MCF 10A (cell line): ENCODE measurements at regions not wholly inside any gene's neighbourhood (a gene's known extent, or its start where the extent isn't known, plus 50 kb on each side); places are given as distances from the start of the nearest gene placed in this dataset.

Source experiments
- BruUV-seq: library from RNA; stranded (reverse); fragments of 400-500 nt; replicated peaks from 2 replicates; lab custom pipeline; 2021; lab: Mats Ljungman, UMichigan
- CTCF ChIA-PET: fragments of 300-600 bp; sonication (Branson Sonifier 250); formaldehyde crosslinking; extraction: SDS; loops from one replicate; lab custom pipeline; 2021; ENCODE audit warnings: antibody characterized with exemption, inconsistent platforms; lab: Yijun Ruan, JAX
- POLR2A ChIA-PET: fragments of 300-600, 350-650 bp; sonication (Branson Sonifier 250); formaldehyde crosslinking; extraction: SDS; loops from one replicate; lab custom pipeline; 2020; ENCODE audit warnings: antibody characterized with exemption, inconsistent platforms; lab: Yijun Ruan, JAX
- DNase-seq: peaks from one replicate; pipeline ENCODE4 v3.0.0-alpha.2; 2018; ENCODE audit not compliant: unreplicated experiment
- H3K27ac Mint-ChIP-seq: one replicate; pipeline ENCODE4 v1.8.0; 2022; ENCODE audit warnings: mild to moderate bottlenecking, low read depth, mixed read lengths; ENCODE audit not compliant: unreplicated experiment
- H3K27me3 Mint-ChIP-seq: one replicate; pipeline ENCODE4 v1.8.0; 2022; ENCODE audit warnings: mixed read lengths; ENCODE audit not compliant: insufficient read depth, unreplicated experiment
- H3K36me3 Mint-ChIP-seq: one replicate; pipeline ENCODE4 v1.8.0; 2022; ENCODE audit warnings: mild to moderate bottlenecking, moderate library complexity, mixed read lengths; ENCODE audit not compliant: insufficient read depth, unreplicated experiment
- H3K4me1 Mint-ChIP-seq: one replicate; pipeline ENCODE4 v1.8.0; 2022; ENCODE audit warnings: mixed read lengths; ENCODE audit not compliant: insufficient read depth, unreplicated experiment
- H3K4me3 Mint-ChIP-seq: one replicate; pipeline ENCODE4 v1.8.0; 2022; ENCODE audit warnings: mild to moderate bottlenecking, moderate library complexity, mixed read lengths; ENCODE audit not compliant: unreplicated experiment
- H3K9me3 Mint-ChIP-seq: one replicate; pipeline ENCODE4 v1.8.0; 2022; ENCODE audit warnings: mixed read lengths; ENCODE audit not compliant: unreplicated experiment
- CTCF ChIP-seq: fragments of 200-600 bp; IDR thresholded peaks from one replicate; pipeline ENCODE4 v1.8.0; 2022; ENCODE audit warnings: antibody characterized with exemption, mild to moderate bottlenecking; ENCODE audit not compliant: unreplicated experiment
- intact Hi-C: fragments of 100-400 bp; cut with micrococcal nuclease; formaldehyde crosslinking; loops from 2 replicates; pipeline ENCODE4 v1.14.1; 2022

- H3K9me3 Mint-ChIP-seq = no peaks in the 10 kb centered on the region
- no TSS peak for BruUV-seq
- TF ChIP-seq CTCF = no peak
- POLR2A ChIA-PET = no interaction called here
- no peaks in the 10 kb centered on the region for H3K36me3 Mint-ChIP-seq
- DNase-seq = no peak
- H3K4me3 Mint-ChIP-seq = no peak overlapping the region
- intact Hi-C loops = no loop called here
- no peak overlapping the region for H3K27ac Mint-ChIP-seq
- no peaks in the 10 kb centered on the region for H3K4me1 Mint-ChIP-seq
- CTCF ChIA-PET = no interaction called here
- no peaks in the 10 kb centered on the region for H3K27me3 Mint-ChIP-seq
These were observed 82.2 kb downstream of the TBXT start for GRCh38 chr6:166085500-166085899.

- intact Hi-C loops = no loop called here
- no peaks in the 10 kb centered on the region for H3K27me3 Mint-ChIP-seq
- POLR2A ChIA-PET = no interaction called here
- CTCF ChIA-PET = no interaction called here
- H3K27ac Mint-ChIP-seq = no peak overlapping the region
- DNase-seq = no peak
- no peaks in the 10 kb centered on the region for H3K4me1 Mint-ChIP-seq
- H3K4me3 Mint-ChIP-seq = no peak overlapping the region
- no peak for TF ChIP-seq CTCF
- no TSS peak for BruUV-seq
- no peaks in the 10 kb centered on the region for H3K9me3 Mint-ChIP-seq
- H3K36me3 Mint-ChIP-seq = no peaks in the 10 kb centered on the region
These were observed 82.7 kb downstream of the TBXT start for GRCh38 chr6:166084951-166085350.

- H3K4me1 Mint-ChIP-seq = peaks cover 15% of the 10 kb centered on the region
- BruUV-seq = no TSS peak
- no peak overlapping the region for H3K4me3 Mint-ChIP-seq
- ChIA-PET CTCF (interaction anchor here (0.7 kb wide), 1 partner anchor 33 kb away, joined by 3 read pairs; no protein-coding TSS in a partner anchor), POLR2A (no interaction called here)
- H3K9me3 Mint-ChIP-seq = no peaks in the 10 kb centered on the region
- no peak for TF ChIP-seq CTCF
- H3K27ac Mint-ChIP-seq = no peak overlapping the region
- DNase-seq = no peak
- H3K36me3 Mint-ChIP-seq = no peaks in the 10 kb centered on the region
- intact Hi-C loops = no loop called here
- no peaks in the 10 kb centered on the region for H3K27me3 Mint-ChIP-seq
These were observed 87.8 kb downstream of the TBXT start for GRCh38 chr6:166079841-166080240.

GRCh38 chr6:166078294-166078693 is 89.4 kb downstream of the TBXT start:
- Mint-ChIP-seq H3K4me1 (peaks cover 15% of the 10 kb centered on the region), H3K9me3 (no peaks in the 10 kb centered on the region), H3K27me3 (no peaks in the 10 kb centered on the region), H3K4me3 (no peak overlapping the region), H3K27ac (peak overlapping the region; percentile 10), H3K36me3 (no peaks in the 10 kb centered on the region)
- DNase-seq = peak; percentile 84
- POLR2A ChIA-PET = no interaction called here
- no peak for TF ChIP-seq CTCF
- intact Hi-C loops = no loop called here
- BruUV-seq = no TSS peak
- CTCF ChIA-PET = interaction anchor here (0.6 to 1.2 kb wide), 3 partner anchors 28 to 678 kb away, joined by 3 to 4 read pairs (median 3); no protein-coding TSS in a partner anchor
